Ascending aorta (tissue), 2 donors: ENCODE measurements at regions not wholly inside any gene's neighbourhood (a gene's known extent, or its start where the extent isn't known, plus 50 kb on each side); places are given as distances from the start of the nearest gene placed in this dataset.

Experiments used
- DNase-seq, 2 donors: peaks; one replicate each; pipeline ENCODE4 v3.0.0-alpha.2; 2019; ENCODE audit warnings: low spot score in 2 of 2
- H3K27ac ChIP-seq, 2 donors: fragments of 200-600 bp; sonication (generic); one replicate each; pipeline ENCODE4 v1.5.1; 2016 to 2017; ENCODE audit warnings: mild to moderate bottlenecking in 1 of 2
- H3K27me3 ChIP-seq: fragments of 200-600 bp; sonication (generic); one replicate; pipeline ENCODE4 v1.5.1; 2017
- H3K36me3 ChIP-seq, 2 donors: fragments of 200-600 bp; sonication (generic); one replicate each; pipeline ENCODE4 v1.5.1; 2016
- H3K4me1 ChIP-seq, 2 donors: fragments of 200-600 bp; sonication (generic); one replicate each; pipeline ENCODE4 v1.5.1; 2016 to 2017; ENCODE audit warnings: mild to moderate bottlenecking in 1 of 2
- H3K4me3 ChIP-seq, 2 donors: fragments of 200-600 bp; sonication (generic); one replicate each; pipeline ENCODE4 v1.5.1; 2016 to 2017; ENCODE audit warnings: mild to moderate bottlenecking in 1 of 2
- H3K9me3 ChIP-seq, 2 donors: fragments of 200-600 bp; sonication (generic); one replicate each; pipeline ENCODE4 v1.5.1; 2016
- intact Hi-C: fragments of 100-400 bp; cut with DNase I; formaldehyde crosslinking; loops from one replicate; pipeline ENCODE4 v1.15.1; 2023
- TF ChIP-seq, protein P1 (sequence below), 3 experiments: fragments of 200-600 bp in 2 of 3; fragments of 450-650 bp in 1 of 3; sonication (generic) in 2 of 3; IDR thresholded peaks; one replicate each; pipeline ENCODE4 v1.5.1; 2016 to 2019; ENCODE audit warnings: antibody characterized with exemption in 3 of 3, mild to moderate bottlenecking in 1 of 3, moderate library complexity in 1 of 3

DNA sequence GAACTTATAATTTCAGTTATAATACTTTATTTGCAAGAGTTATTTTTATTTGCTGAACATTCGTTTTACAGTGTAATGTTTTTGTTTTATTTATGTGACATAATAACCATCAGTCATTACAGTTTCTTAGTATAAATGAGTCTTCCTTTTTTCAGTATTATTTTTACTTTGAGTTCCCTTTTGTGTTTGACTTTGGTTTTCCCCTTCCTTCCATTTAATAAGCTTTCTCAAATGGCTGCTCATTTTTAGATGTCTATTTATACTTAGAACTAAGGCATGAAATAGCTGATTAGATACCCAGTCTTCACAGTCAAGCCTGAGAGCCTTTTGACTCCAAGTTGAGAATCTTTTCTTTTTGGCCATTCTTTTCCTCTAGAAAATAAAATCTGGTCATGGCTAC, 404.5 kb downstream of the LRFN5 start:
- Histone ChIP-seq H3K36me3 (no peaks in the 10 kb centered on the region), H3K4me3 (no peak overlapping the region), H3K27me3 (no peaks in the 10 kb centered on the region), H3K27ac (no peak overlapping the region), H3K4me1 (no peaks in the 10 kb centered on the region), H3K9me3 (no peaks in the 10 kb centered on the region)
- TF ChIP-seq, protein P1, sequence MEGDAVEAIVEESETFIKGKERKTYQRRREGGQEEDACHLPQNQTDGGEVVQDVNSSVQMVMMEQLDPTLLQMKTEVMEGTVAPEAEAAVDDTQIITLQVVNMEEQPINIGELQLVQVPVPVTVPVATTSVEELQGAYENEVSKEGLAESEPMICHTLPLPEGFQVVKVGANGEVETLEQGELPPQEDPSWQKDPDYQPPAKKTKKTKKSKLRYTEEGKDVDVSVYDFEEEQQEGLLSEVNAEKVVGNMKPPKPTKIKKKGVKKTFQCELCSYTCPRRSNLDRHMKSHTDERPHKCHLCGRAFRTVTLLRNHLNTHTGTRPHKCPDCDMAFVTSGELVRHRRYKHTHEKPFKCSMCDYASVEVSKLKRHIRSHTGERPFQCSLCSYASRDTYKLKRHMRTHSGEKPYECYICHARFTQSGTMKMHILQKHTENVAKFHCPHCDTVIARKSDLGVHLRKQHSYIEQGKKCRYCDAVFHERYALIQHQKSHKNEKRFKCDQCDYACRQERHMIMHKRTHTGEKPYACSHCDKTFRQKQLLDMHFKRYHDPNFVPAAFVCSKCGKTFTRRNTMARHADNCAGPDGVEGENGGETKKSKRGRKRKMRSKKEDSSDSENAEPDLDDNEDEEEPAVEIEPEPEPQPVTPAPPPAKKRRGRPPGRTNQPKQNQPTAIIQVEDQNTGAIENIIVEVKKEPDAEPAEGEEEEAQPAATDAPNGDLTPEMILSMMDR (IDR thresholded peaks at IDR 0.05): no peak
- no peak for DNase-seq
- intact Hi-C loops: no loop called here

DNA sequence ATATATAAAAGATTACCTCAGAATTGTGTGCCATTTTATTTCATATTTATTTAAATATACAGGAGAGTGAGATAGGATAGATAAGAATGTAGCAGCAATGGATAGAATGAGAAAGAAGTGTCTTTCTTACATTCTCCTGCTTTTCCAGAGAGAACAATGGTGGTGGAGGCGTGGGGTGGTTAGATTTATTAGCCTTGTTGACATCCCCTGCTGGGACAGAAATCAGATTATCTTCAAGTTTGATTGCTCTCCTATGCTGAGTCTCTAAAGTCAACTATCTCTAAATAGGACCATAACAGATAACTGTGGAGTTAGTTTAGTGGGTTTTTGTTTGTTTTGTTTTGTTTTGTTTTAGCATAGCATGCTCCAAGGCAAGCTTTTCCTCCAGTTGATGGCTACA, 397.6 kb downstream of the LRFN5 start:
- H3K36me3 ChIP-seq: no peaks in the 10 kb centered on the region
- DNase-seq: no peak
- no peaks in the 10 kb centered on the region for H3K4me1 ChIP-seq
- H3K4me3 ChIP-seq: no peak overlapping the region
- TF ChIP-seq, protein P1 (IDR thresholded peaks at IDR 0.05): no peak
- no peaks in the 10 kb centered on the region for H3K27me3 ChIP-seq
- intact Hi-C loops: no loop called here
- H3K9me3 ChIP-seq: no peaks in the 10 kb centered on the region
- no peak overlapping the region for H3K27ac ChIP-seq

DNA sequence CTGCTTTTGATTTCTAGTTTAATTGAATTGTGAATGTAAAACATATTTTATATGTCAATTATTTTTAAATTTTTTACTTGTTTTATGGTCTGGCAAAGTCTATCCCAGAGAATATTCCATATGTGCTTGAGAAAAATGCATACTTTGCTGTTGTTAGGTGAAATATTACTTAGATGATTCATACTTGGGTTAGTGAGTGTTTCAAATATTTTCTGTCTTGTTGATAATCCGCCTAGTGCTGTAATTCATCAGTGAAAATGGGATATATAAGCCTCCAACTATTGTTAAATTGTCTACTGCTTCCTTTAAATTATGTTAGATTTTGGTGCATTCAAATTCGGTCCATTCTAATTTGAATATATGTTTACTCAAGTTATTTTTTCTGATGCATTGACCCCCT, 395.5 kb downstream of the LRFN5 start:
- Histone ChIP-seq H3K36me3 (no peaks in the 10 kb centered on the region), H3K4me3 (no peak overlapping the region), H3K27me3 (no peaks in the 10 kb centered on the region), H3K4me1 (no peaks in the 10 kb centered on the region), H3K27ac (no peak overlapping the region), H3K9me3 (no peaks in the 10 kb centered on the region)
- intact Hi-C loops: no loop called here
- DNase-seq: no peak
- TF ChIP-seq, protein P1 (IDR thresholded peaks at IDR 0.05): no peak

DNA sequence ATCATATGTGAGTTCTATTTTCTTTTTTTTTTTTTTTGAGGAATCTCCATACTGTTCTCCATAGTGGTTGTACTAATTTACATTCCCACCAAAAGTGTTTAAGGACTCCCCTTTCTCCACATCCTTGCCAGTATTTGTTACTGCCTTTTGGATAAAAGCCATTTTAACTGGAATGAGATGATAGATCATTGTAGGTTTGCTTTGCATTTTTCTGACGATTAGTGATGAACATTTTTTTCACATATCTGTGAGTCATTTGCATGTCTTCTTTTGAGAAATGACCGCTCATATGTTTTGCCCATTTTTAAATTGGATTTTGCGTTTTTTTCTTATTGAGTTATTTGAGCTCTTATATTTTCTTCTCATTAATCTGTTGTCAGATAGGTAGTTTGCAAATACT, 394.8 kb downstream of the LRFN5 start:
- no peaks in the 10 kb centered on the region for H3K27me3 ChIP-seq
- H3K9me3 ChIP-seq: no peaks in the 10 kb centered on the region
- intact Hi-C loops: no loop called here
- H3K4me1 ChIP-seq: no peaks in the 10 kb centered on the region
- no peak for DNase-seq
- H3K36me3 ChIP-seq: no peaks in the 10 kb centered on the region
- H3K4me3 ChIP-seq: no peak overlapping the region
- no peak overlapping the region for H3K27ac ChIP-seq
- TF ChIP-seq, protein P1 (IDR thresholded peaks at IDR 0.05): no peak

DNA sequence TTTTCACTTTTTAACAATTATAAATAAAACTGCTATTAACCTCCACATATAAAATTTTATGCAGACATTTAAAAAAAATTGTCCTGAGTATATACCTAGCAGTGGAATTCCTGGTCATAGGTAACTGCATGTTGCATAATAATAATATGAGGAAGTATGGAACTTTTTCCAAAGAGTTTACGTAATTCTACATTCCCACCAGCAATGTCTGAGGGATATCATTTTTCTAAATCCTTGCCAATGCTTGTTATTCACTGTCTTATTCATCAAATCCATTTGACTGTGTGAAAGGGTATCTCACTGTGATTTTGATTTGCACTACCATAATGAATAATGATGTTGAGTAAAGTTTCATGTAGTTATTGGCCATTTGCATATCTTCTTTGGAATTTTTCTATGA, 393.8 kb downstream of the LRFN5 start:
- no peak for DNase-seq
- no peak overlapping the region for H3K27ac ChIP-seq
- H3K27me3 ChIP-seq: no peaks in the 10 kb centered on the region
- TF ChIP-seq, protein P1 (IDR thresholded peaks at IDR 0.05): no peak
- no peaks in the 10 kb centered on the region for H3K36me3 ChIP-seq
- H3K4me1 ChIP-seq: no peaks in the 10 kb centered on the region
- H3K9me3 ChIP-seq: no peaks in the 10 kb centered on the region
- H3K4me3 ChIP-seq: no peak overlapping the region
- intact Hi-C loops: no loop called here

DNA sequence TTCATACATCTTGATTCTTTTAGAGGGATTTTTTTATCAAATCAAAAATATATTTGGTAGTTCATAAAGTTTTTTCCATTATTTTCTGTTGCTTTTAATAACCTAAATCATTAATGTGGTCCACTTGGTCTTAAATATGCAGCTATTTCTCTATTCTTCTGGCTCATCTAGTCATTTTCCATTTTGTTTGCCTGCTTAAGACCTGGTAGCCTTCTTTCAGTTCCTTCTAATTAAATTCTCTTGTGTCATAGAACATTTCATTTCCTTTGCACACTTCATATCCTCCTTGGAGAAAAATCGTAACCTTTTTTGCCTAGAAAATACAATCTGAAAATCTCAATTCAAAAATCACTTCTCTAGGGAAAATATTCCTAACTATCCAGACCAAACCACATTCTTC, 387.0 kb downstream of the LRFN5 start:
- no peaks in the 10 kb centered on the region for H3K36me3 ChIP-seq
- no peaks in the 10 kb centered on the region for H3K9me3 ChIP-seq
- TF ChIP-seq, protein P1 (IDR thresholded peaks at IDR 0.05): no peak
- no peaks in the 10 kb centered on the region for H3K4me1 ChIP-seq
- no peak overlapping the region for H3K27ac ChIP-seq
- H3K4me3 ChIP-seq: no peak overlapping the region
- no peak for DNase-seq
- no peaks in the 10 kb centered on the region for H3K27me3 ChIP-seq
- intact Hi-C loops: no loop called here
